Muscle layer of colon (tissue), 2 donors: ENCODE measurements at regions not wholly inside any gene's neighbourhood (a gene's known extent, or its start where the extent isn't known, plus 50 kb on each side); places are given as distances from the start of the nearest gene placed in this dataset.

Source experiments
- H3K27ac ChIP-seq: one replicate; pipeline ENCODE4 v1.7.0; 2013; ENCODE audit warnings: low read depth, mild to moderate bottlenecking, low read length, moderate library complexity
- H3K27me3 ChIP-seq, 2 donors: one replicate each; pipeline ENCODE4 v1.7.0; 2013; ENCODE audit warnings: low read length in 2 of 2, mild to moderate bottlenecking in 2 of 2; ENCODE audit not compliant: insufficient read depth in 2 of 2, control insufficient read depth in 1 of 2
- H3K36me3 ChIP-seq: one replicate; pipeline ENCODE4 v1.7.0; 2013; ENCODE audit warnings: mild to moderate bottlenecking, low read length; ENCODE audit not compliant: insufficient read depth
- H3K4me1 ChIP-seq: one replicate; pipeline ENCODE4 v1.7.0; 2013; ENCODE audit warnings: mild to moderate bottlenecking, low read length; ENCODE audit not compliant: insufficient read depth
- H3K4me3 ChIP-seq, 2 donors: one replicate each; pipeline ENCODE4 v1.7.0; 2013; ENCODE audit warnings: low read length in 2 of 2, low read depth in 1 of 2, mild to moderate bottlenecking in 1 of 2, moderate library complexity in 1 of 2
- H3K9ac ChIP-seq: one replicate; pipeline ENCODE4 v1.7.0; 2013; ENCODE audit warnings: low read length
- H3K9me3 ChIP-seq: one replicate; pipeline ENCODE4 v1.7.0; 2013; ENCODE audit warnings: mild to moderate bottlenecking, low read length
- donor health status: abdominal sarcoma.
- donor health status: Adenocarcinoma of cecum.

DNA sequence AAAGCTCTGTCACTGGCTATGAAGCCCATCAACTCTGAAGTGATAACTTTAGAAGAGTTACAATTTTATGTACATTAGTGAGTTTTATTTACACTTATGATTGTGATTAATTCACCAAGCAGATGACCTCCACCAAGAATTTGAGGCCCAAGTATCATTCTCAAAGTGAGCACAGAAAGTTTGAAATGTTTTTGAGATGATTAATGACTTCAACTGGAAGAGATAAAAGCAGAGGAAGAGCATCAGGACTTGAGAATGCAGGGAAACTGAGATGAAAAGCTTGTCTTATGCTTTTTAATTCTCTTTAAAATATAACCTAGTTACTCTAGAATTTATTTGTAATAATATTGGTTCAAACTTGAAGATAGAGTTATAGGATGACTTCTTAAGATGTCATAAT, 112.8 kb upstream of the H2AZ1 start:
- Histone ChIP-seq H3K4me1 (no peaks in the 10 kb centered on the region), H3K27me3 (no peaks in the 10 kb centered on the region), H3K9me3 (no peaks in the 10 kb centered on the region), H3K4me3 (no peak overlapping the region), H3K9ac (no peak overlapping the region), H3K36me3 (no peaks in the 10 kb centered on the region), H3K27ac (no peak overlapping the region)

DNA sequence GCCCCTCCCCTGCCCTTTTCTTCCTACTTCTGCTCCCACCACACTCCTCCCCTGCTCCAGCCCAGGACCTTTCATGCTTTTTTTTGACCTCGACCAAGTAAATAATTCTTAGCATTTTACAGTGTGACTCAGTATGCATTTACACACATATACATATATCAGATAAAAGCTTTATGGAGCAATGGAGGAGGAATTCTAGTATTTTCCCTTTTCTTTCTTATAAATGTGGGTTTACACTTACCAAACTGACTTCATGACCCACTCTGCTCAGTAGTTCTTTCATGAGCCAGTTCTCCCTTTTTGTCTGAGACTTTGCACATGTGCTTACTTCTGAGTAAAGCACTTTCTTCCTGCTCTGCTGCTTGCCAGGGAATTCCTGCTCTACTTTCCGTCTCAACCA, 111.8 kb upstream of the H2AZ1 start:
- no peaks in the 10 kb centered on the region for H3K27me3 ChIP-seq
- no peaks in the 10 kb centered on the region for H3K36me3 ChIP-seq
- no peak overlapping the region for H3K4me3 ChIP-seq
- no peaks in the 10 kb centered on the region for H3K4me1 ChIP-seq
- no peak overlapping the region for H3K27ac ChIP-seq
- no peak overlapping the region for H3K9ac ChIP-seq
- no peaks in the 10 kb centered on the region for H3K9me3 ChIP-seq

DNA sequence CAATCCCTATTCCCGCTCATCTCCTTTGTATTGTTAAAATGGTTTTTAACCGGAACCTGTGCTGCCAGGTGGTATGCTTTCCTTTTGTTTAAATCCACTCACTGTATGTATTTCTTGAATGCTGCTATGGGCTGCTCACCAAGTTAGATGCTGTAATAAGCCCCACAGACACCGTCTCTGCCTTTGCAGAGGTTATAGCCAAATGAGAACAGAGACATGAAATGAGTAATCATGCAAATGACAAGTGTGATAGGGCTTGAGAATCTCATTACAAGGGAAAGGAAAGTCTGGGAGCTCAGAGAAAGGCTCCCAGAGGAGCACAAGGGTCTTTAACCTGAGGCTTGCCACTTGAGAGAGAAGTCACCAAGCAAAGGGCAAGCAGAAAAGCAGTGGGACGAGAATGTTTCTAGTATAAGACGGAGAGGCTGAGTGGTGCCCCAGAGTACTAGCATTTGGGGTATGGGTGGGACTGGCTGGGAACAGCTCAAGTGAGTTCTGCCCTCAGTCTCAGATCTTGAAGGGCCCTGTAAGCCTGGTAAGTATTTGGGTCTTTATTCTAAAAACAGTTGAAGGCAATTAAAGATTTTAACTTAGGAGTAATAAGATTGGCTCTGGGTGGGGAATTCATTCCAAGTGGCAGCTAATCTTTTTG, 110.8 kb upstream of the H2AZ1 start:
- Histone ChIP-seq H3K4me1 (no peaks in the 10 kb centered on the region), H3K9me3 (no peaks in the 10 kb centered on the region), H3K4me3 (no peak overlapping the region), H3K27ac (no peak overlapping the region), H3K9ac (no peak overlapping the region), H3K36me3 (no peaks in the 10 kb centered on the region), H3K27me3 (no peaks in the 10 kb centered on the region)

DNA sequence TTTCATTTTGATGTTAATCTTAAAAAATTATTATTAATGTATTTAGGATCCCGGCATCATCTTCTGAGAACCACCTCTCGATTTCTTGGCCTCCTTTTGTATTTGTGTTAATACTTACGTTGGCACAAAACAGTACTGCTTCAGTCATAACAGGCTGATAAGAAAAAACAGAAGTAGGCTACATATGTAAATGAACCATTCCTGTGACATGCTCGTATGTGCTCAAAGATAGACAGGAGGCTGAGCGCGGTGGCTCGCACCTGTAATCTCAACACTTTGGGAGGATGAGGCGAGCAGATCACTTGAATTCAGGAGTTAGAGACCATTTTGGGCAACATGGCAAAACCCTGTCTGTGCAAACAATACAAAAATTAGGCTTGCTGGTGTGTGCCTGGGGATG, 109.4 kb upstream of the H2AZ1 start:
- H3K4me3 ChIP-seq = no peak overlapping the region
- H3K27me3 ChIP-seq = no peaks in the 10 kb centered on the region
- H3K9ac ChIP-seq = no peak overlapping the region
- H3K36me3 ChIP-seq = no peaks in the 10 kb centered on the region
- no peak overlapping the region for H3K27ac ChIP-seq
- H3K4me1 ChIP-seq = no peaks in the 10 kb centered on the region
- no peaks in the 10 kb centered on the region for H3K9me3 ChIP-seq

DNA sequence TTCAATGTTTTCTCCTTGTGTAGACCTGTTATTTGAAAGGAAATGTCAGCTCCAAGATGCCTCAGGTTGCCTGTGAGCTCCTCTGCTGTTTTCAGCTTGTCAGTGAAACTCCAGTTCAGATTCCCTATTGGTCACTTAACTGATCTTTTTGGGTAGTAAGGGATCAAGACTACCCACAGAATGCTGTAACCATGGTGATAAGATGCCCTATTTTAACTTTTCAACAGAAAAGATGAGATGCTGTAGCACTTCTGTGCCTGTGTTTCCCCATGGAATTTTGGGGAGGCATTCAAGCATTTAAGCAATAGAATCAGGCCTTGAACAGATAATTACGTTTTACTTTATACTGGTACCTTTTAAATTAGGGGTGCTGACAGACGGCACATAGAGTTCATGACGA, 106.6 kb upstream of the H2AZ1 start:
- Histone ChIP-seq H3K4me1 (no peaks in the 10 kb centered on the region), H3K36me3 (no peaks in the 10 kb centered on the region), H3K4me3 (no peak overlapping the region), H3K9me3 (no peaks in the 10 kb centered on the region), H3K27me3 (no peaks in the 10 kb centered on the region), H3K27ac (no peak overlapping the region), H3K9ac (no peak overlapping the region)

DNA sequence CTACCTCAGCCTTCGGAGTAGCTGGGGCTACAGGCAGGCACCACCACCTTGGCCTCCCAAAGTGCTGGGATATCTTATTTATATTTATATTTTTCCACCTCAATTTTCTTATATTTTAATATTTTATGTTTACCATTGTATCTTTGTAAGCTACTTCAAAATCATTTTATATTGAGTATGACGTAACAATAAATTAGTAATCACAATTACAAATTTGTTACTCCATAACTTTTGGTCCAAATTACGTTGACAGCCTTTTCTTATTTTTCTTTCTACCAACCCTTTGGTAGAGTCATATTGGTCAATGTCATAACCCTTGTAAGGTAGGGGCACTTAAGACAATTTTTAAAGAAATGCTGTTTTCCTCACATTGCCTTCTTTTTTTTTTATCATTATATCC, 104.0 kb upstream of the H2AZ1 start:
- H3K4me1 ChIP-seq = no peaks in the 10 kb centered on the region
- no peaks in the 10 kb centered on the region for H3K36me3 ChIP-seq
- H3K27ac ChIP-seq = no peak overlapping the region
- H3K9ac ChIP-seq = no peak overlapping the region
- no peak overlapping the region for H3K4me3 ChIP-seq
- H3K9me3 ChIP-seq = no peaks in the 10 kb centered on the region
- H3K27me3 ChIP-seq = no peaks in the 10 kb centered on the region

DNA sequence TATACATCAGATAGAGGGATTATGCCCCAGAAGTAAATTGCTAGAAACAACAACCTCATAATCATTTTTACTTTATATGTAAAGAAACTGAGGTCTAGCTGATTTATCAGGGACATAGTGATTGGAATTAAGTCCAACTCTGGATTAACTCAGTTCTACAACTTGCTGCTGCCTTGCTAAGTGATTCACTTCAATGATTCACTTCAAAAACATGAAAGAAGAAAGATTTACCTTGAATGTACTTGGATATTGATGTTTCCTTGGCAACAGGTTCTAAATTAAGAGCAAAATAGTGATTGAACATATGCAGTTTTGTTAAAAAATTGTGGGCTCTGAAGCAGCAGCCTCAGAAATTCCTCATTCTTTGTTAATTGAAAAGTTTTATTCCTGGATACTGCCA, 99.8 kb upstream of the H2AZ1 start:
- Histone ChIP-seq H3K4me3 (no peak overlapping the region), H3K27ac (no peak overlapping the region), H3K9ac (no peak overlapping the region), H3K27me3 (no peaks in the 10 kb centered on the region), H3K4me1 (no peaks in the 10 kb centered on the region), H3K36me3 (no peaks in the 10 kb centered on the region), H3K9me3 (no peaks in the 10 kb centered on the region)

DNA sequence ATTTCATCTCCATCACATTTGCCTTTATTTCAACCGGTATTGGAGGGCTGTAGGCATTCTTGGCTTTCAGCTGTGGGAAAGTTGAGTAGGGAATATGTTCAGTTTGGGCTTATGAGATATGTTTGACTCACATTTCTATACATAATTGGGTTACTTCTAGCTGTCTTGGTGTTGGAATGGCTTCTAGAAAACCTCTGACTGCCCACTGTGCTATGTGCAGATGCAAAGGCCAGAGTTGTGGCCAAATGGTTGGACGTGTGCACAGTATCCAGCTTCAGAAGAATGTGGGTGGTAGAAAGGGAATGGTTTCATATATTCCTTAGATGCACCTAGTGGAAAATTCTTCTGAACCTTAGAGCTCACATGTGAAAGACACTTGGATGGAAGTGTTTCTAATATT, 92.6 kb upstream of the H2AZ1 start:
- H3K4me1 ChIP-seq = no peaks in the 10 kb centered on the region
- no peak overlapping the region for H3K4me3 ChIP-seq
- H3K36me3 ChIP-seq = no peaks in the 10 kb centered on the region
- H3K9me3 ChIP-seq = no peaks in the 10 kb centered on the region
- H3K27me3 ChIP-seq = no peaks in the 10 kb centered on the region
- H3K9ac ChIP-seq = no peak overlapping the region
- H3K27ac ChIP-seq = no peak overlapping the region

DNA sequence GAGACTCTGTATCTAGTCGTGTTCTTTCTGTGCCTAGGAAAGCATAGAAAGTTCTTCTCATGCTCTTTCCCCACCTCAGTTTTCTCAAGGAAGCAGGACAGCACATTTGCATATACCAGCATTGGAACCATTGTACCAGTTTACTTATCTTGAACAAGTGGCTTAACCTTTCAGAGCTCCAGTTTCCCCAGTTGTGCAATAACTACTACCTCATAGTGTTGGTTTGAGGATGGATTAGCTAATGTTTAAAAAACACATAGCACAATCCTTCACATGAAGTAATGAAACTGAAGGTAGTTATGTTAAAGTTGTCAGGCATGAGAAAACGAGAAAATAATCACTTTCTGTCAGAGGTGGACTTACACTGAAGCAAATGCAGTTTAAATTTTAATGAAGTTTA, 92.2 kb upstream of the H2AZ1 start:
- Histone ChIP-seq H3K27me3 (no peaks in the 10 kb centered on the region), H3K4me3 (no peak overlapping the region)

DNA sequence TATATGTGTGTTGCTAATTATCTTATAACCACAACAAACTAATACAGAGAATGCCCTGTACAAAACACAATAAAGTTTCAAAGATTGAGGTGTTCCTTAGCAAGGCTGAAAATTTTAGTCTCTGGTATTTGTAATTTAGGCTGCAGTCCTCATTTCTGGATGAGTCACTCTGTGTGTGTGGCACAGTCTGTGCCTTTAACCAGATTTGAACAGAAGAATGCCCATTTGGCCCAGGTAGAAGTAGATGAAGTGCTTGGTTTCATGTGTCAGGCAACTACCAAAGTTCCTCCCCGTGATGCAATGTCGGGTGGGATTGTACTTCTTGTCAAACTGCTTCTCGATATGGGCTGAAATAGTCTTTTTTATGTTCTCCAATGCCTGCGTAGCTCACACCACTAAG, 91.6 kb upstream of the H2AZ1 start:
- H3K27ac ChIP-seq = no peak overlapping the region
- H3K36me3 ChIP-seq = no peaks in the 10 kb centered on the region
- no peaks in the 10 kb centered on the region for H3K9me3 ChIP-seq
- no peaks in the 10 kb centered on the region for H3K27me3 ChIP-seq
- H3K4me3 ChIP-seq = no peak overlapping the region
- no peaks in the 10 kb centered on the region for H3K4me1 ChIP-seq
- H3K9ac ChIP-seq = no peak overlapping the region

More for the DNA sequence above, 92.2 kb upstream of the H2AZ1 start:
- H3K36me3 ChIP-seq = no peaks in the 10 kb centered on the region
- H3K4me1 ChIP-seq = no peaks in the 10 kb centered on the region
- no peaks in the 10 kb centered on the region for H3K9me3 ChIP-seq
- H3K9ac ChIP-seq = no peak overlapping the region
- no peak overlapping the region for H3K27ac ChIP-seq

DNA sequence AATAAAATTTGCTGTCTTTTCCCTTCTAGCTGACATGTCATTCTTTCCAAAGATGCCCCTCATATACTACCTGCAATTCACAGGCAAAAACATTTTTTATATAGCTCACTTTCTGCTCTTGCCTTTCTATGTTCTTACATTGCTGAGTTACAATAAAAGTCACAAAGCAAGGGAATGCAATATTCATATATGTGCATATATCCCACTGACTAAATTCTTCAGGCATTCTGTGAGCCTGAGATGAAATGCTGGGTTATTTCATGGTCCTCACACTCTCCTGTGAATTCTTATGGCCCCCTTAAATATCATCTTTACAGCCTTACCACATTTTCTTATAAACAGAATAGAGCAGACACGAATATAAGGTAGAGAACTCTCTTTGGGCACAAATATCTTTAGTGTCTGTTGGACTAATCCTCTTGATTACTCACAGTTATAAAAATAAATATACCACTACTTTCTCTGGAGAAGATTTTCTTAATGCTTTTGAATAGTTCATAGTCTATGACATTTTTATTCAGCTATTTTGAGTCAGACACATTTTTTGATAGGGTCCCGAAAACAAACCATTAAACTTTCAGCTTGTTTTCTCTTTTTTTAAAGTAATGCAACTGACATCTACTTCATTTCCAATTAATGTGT, 84.1 kb upstream of the H2AZ1 start:
- Histone ChIP-seq H3K9me3 (no peaks in the 10 kb centered on the region), H3K4me3 (no peak overlapping the region), H3K27ac (no peak overlapping the region), H3K27me3 (no peaks in the 10 kb centered on the region), H3K9ac (no peak overlapping the region), H3K4me1 (no peaks in the 10 kb centered on the region), H3K36me3 (no peaks in the 10 kb centered on the region)

DNA sequence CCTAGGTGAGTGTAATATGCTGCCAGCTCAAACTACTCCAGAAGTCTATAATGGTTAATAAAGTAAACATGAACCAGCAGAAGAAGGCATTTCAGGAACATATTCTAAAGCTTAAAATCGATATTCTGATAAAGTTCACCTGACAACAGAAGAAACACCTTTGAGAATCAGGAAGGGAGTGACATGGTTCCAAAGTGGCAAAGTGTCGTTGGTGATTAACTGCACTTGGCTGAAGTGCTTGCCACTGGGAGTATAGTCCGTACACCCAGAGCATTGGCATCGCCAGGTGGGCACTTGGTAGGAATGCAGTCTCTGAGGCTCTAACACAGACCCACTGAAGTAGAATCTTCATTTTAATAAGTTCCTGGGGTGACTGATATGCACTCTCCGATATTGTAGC, 76.0 kb upstream of the H2AZ1 start:
- no peak overlapping the region for H3K9ac ChIP-seq
- no peaks in the 10 kb centered on the region for H3K36me3 ChIP-seq
- peaks cover 9% of the 10 kb centered on the region for H3K4me1 ChIP-seq
- no peaks in the 10 kb centered on the region for H3K9me3 ChIP-seq
- no peak overlapping the region for H3K27ac ChIP-seq
- H3K4me3 ChIP-seq = no peak overlapping the region
- H3K27me3 ChIP-seq = no peaks in the 10 kb centered on the region
